Omental fat pad (tissue), 3 donors: ENCODE measurements at regions not wholly inside any gene's neighbourhood (a gene's known extent, or its start where the extent isn't known, plus 50 kb on each side); places are given as distances from the start of the nearest gene placed in this dataset.

Experiments used
- ATAC-seq: fragments of 150-250 bp; one replicate; pipeline ENCODE4 v1.9.1; 2016; ENCODE audit warnings: mild to moderate bottlenecking, moderate library complexity; ENCODE audit not compliant: low FRiP score
- DNase-seq: peaks from one replicate; pipeline ENCODE4 v3.0.0-alpha.2; 2019; ENCODE audit warnings: low spot score
- CTCF ChIP-seq, 3 donors: fragments of 450-650 bp; IDR thresholded peaks; one replicate each; pipeline ENCODE4 v1.5.1; 2016 to 2017; ENCODE audit warnings: antibody characterized with exemption in 3 of 3, mild to moderate bottlenecking in 3 of 3, moderate library complexity in 2 of 3

- no peak for ATAC-seq
- TF ChIP-seq CTCF (IDR thresholded peaks at IDR 0.05) = no peak
- DNase-seq = no peak
These were observed 115.4 kb upstream of the USP29 start for GRCh38 chr19:57004418-57004817.

- TF ChIP-seq CTCF (IDR thresholded peaks at IDR 0.05) = no peak
- DNase-seq = no peak
- no peak for ATAC-seq
These were observed 111.4 kb upstream of the USP29 start for GRCh38 chr19:57008432-57008831.

GRCh38 chr19:57010541-57010940 lies 109.2 kb upstream of the USP29 start:
- DNase-seq = no peak
- ATAC-seq = no peak
- no peak for TF ChIP-seq CTCF (IDR thresholded peaks at IDR 0.05)

- DNase-seq (no peak), ATAC-seq (no peak)
- TF ChIP-seq CTCF (IDR thresholded peaks at IDR 0.05) = no peak
These were observed 103.7 kb upstream of the USP29 start for GRCh38 chr19:57016076-57016475.

GRCh38 chr19:57016491-57016890 lies 103.3 kb upstream of the USP29 start:
- TF ChIP-seq CTCF (IDR thresholded peaks at IDR 0.05) = no peak
- DNase-seq = no peak
- ATAC-seq = no peak

- DNase-seq (no peak), ATAC-seq (no peak)
- TF ChIP-seq CTCF (IDR thresholded peaks at IDR 0.05) = no peak
These were observed 94.3 kb upstream of the USP29 start for GRCh38 chr19:57025491-57025890.

GRCh38 chr19:57026476-57026875 lies 93.3 kb upstream of the USP29 start:
- TF ChIP-seq CTCF (IDR thresholded peaks at IDR 0.05) = no peak
- no peak for DNase-seq
- no peak for ATAC-seq
